Endothelial cell of umbilical vein (primary cell): ENCODE measurements at regions not wholly inside any gene's neighbourhood (a gene's known extent, or its start where the extent isn't known, plus 50 kb on each side); places are given as distances from the start of the nearest gene placed in this dataset.

Experiments
- CTCF ChIP-seq, 2 donors: IDR thresholded peaks; 1 replicate in 1 of 2; 2 replicates in 1 of 2; pipeline ENCODE4 v1.5.1; 2011; ENCODE audit warnings: low read length in 2 of 2, mild to moderate bottlenecking in 2 of 2, moderate library complexity in 2 of 2, control low read depth in 1 of 2, inconsistent platforms in 1 of 2, low read depth in 1 of 2; ENCODE audit not compliant: insufficient read depth in 1 of 2; ENCODE audit errors: extremely low read depth in 1 of 2
- EZH2 ChIP-seq: IDR thresholded peaks from 2 replicates; pipeline ENCODE4 v1.6.1; 2012; ENCODE audit warnings: borderline replicate concordance, low read depth, mild to moderate bottlenecking, moderate library complexity, low read length, inconsistent platforms; ENCODE audit not compliant: severe bottlenecking
- FOS ChIP-seq: IDR thresholded peaks from 2 replicates; pipeline ENCODE4 v1.6.1; 2011; ENCODE audit warnings: mild to moderate bottlenecking, low read length, moderate library complexity, borderline replicate concordance; ENCODE audit not compliant: insufficient read depth
- JUN ChIP-seq: IDR thresholded peaks from 2 replicates; pipeline ENCODE4 v1.6.1; 2011; ENCODE audit warnings: borderline replicate concordance, low read depth; ENCODE audit not compliant: insufficient read length, insufficient read depth
- MAX ChIP-seq: IDR thresholded peaks from 2 replicates; pipeline ENCODE4 v1.6.1; 2011; ENCODE audit not compliant: insufficient read depth, insufficient read length
- MYC ChIP-seq: IDR thresholded peaks from one replicate; pipeline ENCODE4 v1.6.1; 2011; ENCODE audit warnings: mild to moderate bottlenecking, low read depth, low read length
- POLR2A ChIP-seq: IDR thresholded peaks from 2 replicates; pipeline ENCODE4 v1.6.1; 2012; ENCODE audit warnings: low read depth, mild to moderate bottlenecking, control low read depth, low read length
- POLR2AphosphoS5 ChIP-seq: IDR thresholded peaks from 2 replicates; pipeline ENCODE4 v1.6.1; 2012; ENCODE audit warnings: low read depth, mild to moderate bottlenecking, control low read depth, low read length, moderate library complexity; ENCODE audit not compliant: insufficient read depth

GRCh38 chr12:76143343-76144244, 59.1 kb upstream of the NAP1L1 start:
- TF ChIP-seq CTCF (IDR thresholded peaks at IDR 0.05; ENCODE audit: extremely low read depth in 1 of 2, insufficient read depth in 1 of 2, low read depth in 1 of 2, low read length in 2 of 2) (no peak), POLR2A (no peak), MAX (no peak), EZH2 (no peak), FOS (no peak), POLR2AphosphoS5 (no peak), JUN (no peak), MYC (no peak)
